ENCODE measurements at regions not wholly inside any gene's neighbourhood (a gene's known extent, or its start where the extent isn't known, plus 50 kb on each side); places are given as distances from the start of the nearest gene placed in this dataset.

- TF ChIP-seq POLR2A (IDR thresholded peaks at IDR 0.05; ENCODE audit: low read depth, low read length) (no peak), POLR2AphosphoS5 (IDR thresholded peaks at IDR 0.05; ENCODE audit: low read depth, low read length) (no peak), TAF1 (IDR thresholded peaks at IDR 0.05; ENCODE audit: low read depth, low read length) (no peak), PAX5 (IDR thresholded peaks at IDR 0.05; ENCODE audit: insufficient read depth, low read length, severe bottlenecking) (no peak), SPI1 (IDR thresholded peaks at IDR 0.05; ENCODE audit: low read depth, low read length) (no peak), POU2F2 (IDR thresholded peaks at IDR 0.05; ENCODE audit: low read depth, low read length) (no peak)
Measured at GRCh38 chr4:157600583-157600982, 380.1 kb downstream of the GRIA2 start.
